ENCODE measurements at regions not wholly inside any gene's neighbourhood (a gene's known extent, or its start where the extent isn't known, plus 50 kb on each side); places are given as distances from the start of the nearest gene placed in this dataset.
"Not testable (repeated sequence)": the region's sequence is repeated elsewhere in the genome, so short reads cannot be mapped to it uniquely, and the experiment has no call there.

GRCh38 chr7:136275794-136276193, 298.6 kb upstream of the MTPN start:
- no peak for TF ChIP-seq CTCF (IDR thresholded peaks at IDR 0.05; ENCODE audit: low read depth, low read length)
- TF ChIP-seq POLR2A (IDR thresholded peaks at IDR 0.05; ENCODE audit: extremely low read depth, insufficient read length), result no peak
- TF ChIP-seq MAX (IDR thresholded peaks at IDR 0.05; ENCODE audit: low read depth, low read length), result no peak
- no peak for TF ChIP-seq MYC (IDR thresholded peaks at IDR 0.05; ENCODE audit: low read depth, low read length)
- DNase-seq (ENCODE audit: low read depth), result no peak
- H3K4me3 ChIP-seq (ENCODE audit: low read depth, low read length), result no peak overlapping the region

- DNase-seq (ENCODE audit: low read depth), result no peak
- H3K4me3 ChIP-seq (ENCODE audit: low read depth, low read length), result no peak overlapping the region
- TF ChIP-seq MYC (IDR thresholded peaks at IDR 0.05; ENCODE audit: low read depth, low read length) (no peak), MAX (IDR thresholded peaks at IDR 0.05; ENCODE audit: low read depth, low read length) (no peak), CTCF (IDR thresholded peaks at IDR 0.05; ENCODE audit: low read depth, low read length) (no peak), POLR2A (IDR thresholded peaks at IDR 0.05; ENCODE audit: extremely low read depth, insufficient read length) (no peak)
Observed at GRCh38 chr7:136274636-136275345, 297.6 kb upstream of the MTPN start.

GRCh38 chr7:136272934-136273333, 295.8 kb upstream of the MTPN start:
- DNase-seq (ENCODE audit: low read depth), result no peak
- no peak for TF ChIP-seq MAX (IDR thresholded peaks at IDR 0.05; ENCODE audit: low read depth, low read length)
- no peak for TF ChIP-seq POLR2A (IDR thresholded peaks at IDR 0.05; ENCODE audit: extremely low read depth, insufficient read length)
- TF ChIP-seq CTCF (IDR thresholded peaks at IDR 0.05; ENCODE audit: low read depth, low read length), result no peak
- no peak for TF ChIP-seq MYC (IDR thresholded peaks at IDR 0.05; ENCODE audit: low read depth, low read length)

GRCh38 chr7:136267822-136268221, 290.7 kb upstream of the MTPN start:
- TF ChIP-seq MAX (IDR thresholded peaks at IDR 0.05; ENCODE audit: low read depth, low read length) (no peak), POLR2A (IDR thresholded peaks at IDR 0.05; ENCODE audit: extremely low read depth, insufficient read length) (no peak), CTCF (IDR thresholded peaks at IDR 0.05; ENCODE audit: low read depth, low read length) (no peak), MYC (IDR thresholded peaks at IDR 0.05; ENCODE audit: low read depth, low read length) (no peak)
- no peak overlapping the region for H3K4me3 ChIP-seq (ENCODE audit: low read depth, low read length)
- no peak for DNase-seq (ENCODE audit: low read depth)

More at GRCh38 chr7:136272934-136273333, 295.8 kb upstream of the MTPN start:
- no peak overlapping the region for H3K4me3 ChIP-seq (ENCODE audit: low read depth, low read length)

GRCh38 chr7:136266457-136266856, 289.3 kb upstream of the MTPN start:
- TF ChIP-seq MYC (IDR thresholded peaks at IDR 0.05; ENCODE audit: low read depth, low read length), result no peak
- no peak for TF ChIP-seq CTCF (IDR thresholded peaks at IDR 0.05; ENCODE audit: low read depth, low read length)
- no peak for TF ChIP-seq POLR2A (IDR thresholded peaks at IDR 0.05; ENCODE audit: extremely low read depth, insufficient read length)
- DNase-seq (ENCODE audit: low read depth), result no peak
- no peak overlapping the region for H3K4me3 ChIP-seq (ENCODE audit: low read depth, low read length)

- H3K4me3 ChIP-seq (ENCODE audit: low read depth, low read length); DNase-seq (ENCODE audit: low read depth): not testable (repeated sequence)
Observed at GRCh38 chr7:136264304-136264703, 287.1 kb upstream of the MTPN start.

- H3K4me3 ChIP-seq (ENCODE audit: low read depth, low read length); DNase-seq (ENCODE audit: low read depth): not testable (repeated sequence)
Observed at GRCh38 chr7:136263112-136263860, 286.1 kb upstream of the MTPN start.

GRCh38 chr7:136260591-136260990, 283.4 kb upstream of the MTPN start:
- not testable (repeated sequence) for DNase-seq (ENCODE audit: low read depth); H3K4me3 ChIP-seq (ENCODE audit: low read depth, low read length)

Measured in NB4 (cell line).